ENCODE measurements at regions not wholly inside any gene's neighbourhood (a gene's known extent, or its start where the extent isn't known, plus 50 kb on each side); places are given as distances from the start of the nearest gene placed in this dataset.
"Not testable (repeated sequence)": the region's sequence is repeated elsewhere in the genome, so short reads cannot be mapped to it uniquely, and the experiment has no call there.

DNA sequence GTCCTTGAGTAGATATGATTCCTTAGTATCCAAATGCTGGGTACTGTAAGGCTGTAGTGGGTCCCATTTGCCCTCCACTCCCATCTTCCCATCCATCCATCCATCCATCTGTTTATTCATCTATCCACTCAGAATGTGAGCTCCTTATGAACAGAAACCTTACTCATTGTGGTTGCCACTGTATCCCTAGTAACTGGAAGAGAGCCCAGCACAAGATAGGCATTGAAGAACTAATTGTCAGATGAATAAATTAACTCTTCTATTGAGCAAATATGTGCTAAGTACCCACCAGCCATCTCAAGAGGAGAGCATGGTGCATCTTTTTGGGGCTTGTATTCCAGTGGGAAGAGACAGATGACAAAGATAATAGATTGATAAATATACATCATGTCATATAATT lies 86.4 kb upstream of the SEZ6L start:
- intact Hi-C loops (cut with DNase I; ENCODE audit: low total_unique reads) = no loop called here
- no peaks in the 10 kb centered on the region for H3K4me1 ChIP-seq
- no peak for DNase-seq
- no peak overlapping the region for H3K27ac ChIP-seq
- H3K9me3 ChIP-seq = peaks cover 0 to 8% (median 5%) of the 10 kb centered on the region in 8 donors
- no peaks in the 10 kb centered on the region for H3K36me3 ChIP-seq
- H3K27me3 ChIP-seq (replicated peaks in 1 of 7) = peaks cover 0 to 55% (median 0%) of the 10 kb centered on the region in 7 donors
- no peak for TF ChIP-seq POLR2AphosphoS5 (IDR thresholded peaks at IDR 0.05)
- TF ChIP-seq POLR2A (IDR thresholded peaks at IDR 0.05) = no peak
- TF ChIP-seq, protein P1, sequence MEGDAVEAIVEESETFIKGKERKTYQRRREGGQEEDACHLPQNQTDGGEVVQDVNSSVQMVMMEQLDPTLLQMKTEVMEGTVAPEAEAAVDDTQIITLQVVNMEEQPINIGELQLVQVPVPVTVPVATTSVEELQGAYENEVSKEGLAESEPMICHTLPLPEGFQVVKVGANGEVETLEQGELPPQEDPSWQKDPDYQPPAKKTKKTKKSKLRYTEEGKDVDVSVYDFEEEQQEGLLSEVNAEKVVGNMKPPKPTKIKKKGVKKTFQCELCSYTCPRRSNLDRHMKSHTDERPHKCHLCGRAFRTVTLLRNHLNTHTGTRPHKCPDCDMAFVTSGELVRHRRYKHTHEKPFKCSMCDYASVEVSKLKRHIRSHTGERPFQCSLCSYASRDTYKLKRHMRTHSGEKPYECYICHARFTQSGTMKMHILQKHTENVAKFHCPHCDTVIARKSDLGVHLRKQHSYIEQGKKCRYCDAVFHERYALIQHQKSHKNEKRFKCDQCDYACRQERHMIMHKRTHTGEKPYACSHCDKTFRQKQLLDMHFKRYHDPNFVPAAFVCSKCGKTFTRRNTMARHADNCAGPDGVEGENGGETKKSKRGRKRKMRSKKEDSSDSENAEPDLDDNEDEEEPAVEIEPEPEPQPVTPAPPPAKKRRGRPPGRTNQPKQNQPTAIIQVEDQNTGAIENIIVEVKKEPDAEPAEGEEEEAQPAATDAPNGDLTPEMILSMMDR (IDR thresholded peaks at IDR 0.05 in 8 of 11, conservative IDR thresholded peaks at IDR 0.05 in 3 of 11) = no peak
- H3K4me3 ChIP-seq = no peak overlapping the region

DNA sequence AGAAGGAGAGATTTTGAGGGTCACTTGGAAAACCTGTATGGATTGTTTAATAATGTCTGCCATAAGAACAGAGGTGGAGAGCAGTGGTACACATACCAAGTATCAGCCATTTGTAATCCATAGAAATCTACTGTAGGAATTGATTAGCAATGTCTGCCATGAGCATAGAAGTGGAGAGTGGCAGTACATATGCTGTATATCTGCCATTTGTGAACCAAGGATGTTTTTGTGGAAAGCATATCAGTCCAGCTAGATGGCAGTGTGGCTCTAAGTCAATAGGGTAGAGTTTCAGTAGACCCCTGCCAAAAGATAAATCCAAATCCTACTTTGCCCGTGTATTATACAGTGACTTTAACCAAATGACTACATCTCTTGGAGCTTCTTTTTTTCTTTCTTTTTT lies 82.9 kb upstream of the SEZ6L start:
- 38 to 64% (median 42%) methylated on average over 1 of the region's 1 CpG for WGBS, 5 donors

DNA sequence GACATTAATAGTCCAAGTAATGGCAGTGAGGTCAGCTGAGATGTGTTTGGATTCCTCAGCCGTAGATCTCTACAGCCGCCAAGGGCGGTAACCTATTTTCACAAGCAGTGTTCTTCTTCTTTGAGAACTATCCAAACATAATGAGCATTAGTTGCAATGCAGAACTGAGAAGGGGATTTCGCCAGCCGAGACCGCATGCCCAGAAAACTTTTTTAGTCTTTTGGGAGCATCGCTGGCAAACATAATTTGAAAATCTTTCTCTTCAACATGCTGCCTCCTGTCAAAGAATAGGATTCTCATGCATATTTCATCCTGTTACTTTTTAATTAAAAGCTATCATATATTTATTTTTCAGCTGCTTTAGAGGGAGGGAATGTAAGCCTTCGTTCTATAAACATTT lies 81.4 kb upstream of the SEZ6L start:
- DNase-seq = no peak
- peaks cover 0 to 51% (median 3%) of the 10 kb centered on the region in 7 donors for H3K27me3 ChIP-seq (replicated peaks in 1 of 7)
- no peaks in the 10 kb centered on the region for H3K4me1 ChIP-seq
- intact Hi-C loops (cut with DNase I; ENCODE audit: low total_unique reads) = no loop called here
- 84 to 91% (median 88%) methylated on average over 8 of the region's 8 CpGs for WGBS, 5 donors
- H3K27ac ChIP-seq = no peak overlapping the region
- no peaks in the 10 kb centered on the region for H3K9me3 ChIP-seq
- TF ChIP-seq POLR2AphosphoS5 (IDR thresholded peaks at IDR 0.05) = no peak
- TF ChIP-seq POLR2A (IDR thresholded peaks at IDR 0.05) = no peak
- TF ChIP-seq, protein P1 (IDR thresholded peaks at IDR 0.05 in 8 of 11, conservative IDR thresholded peaks at IDR 0.05 in 3 of 11) = no peak
- H3K36me3 ChIP-seq = no peaks in the 10 kb centered on the region
- H3K4me3 ChIP-seq = no peak overlapping the region

More for the DNA sequence above, 82.9 kb upstream of the SEZ6L start:
- Histone ChIP-seq H3K4me1 (no peaks in the 10 kb centered on the region), H3K36me3 (no peaks in the 10 kb centered on the region), H3K4me3 (no peak overlapping the region), H3K9me3 (no peaks in the 10 kb centered on the region), H3K27me3 (replicated peaks in 1 of 7) (peaks cover 0 to 61% (median 3%) of the 10 kb centered on the region in 7 donors), H3K27ac (no peak overlapping the region)
- TF ChIP-seq POLR2AphosphoS5 (IDR thresholded peaks at IDR 0.05) = no peak
- TF ChIP-seq, protein P1 (IDR thresholded peaks at IDR 0.05 in 8 of 11, conservative IDR thresholded peaks at IDR 0.05 in 3 of 11) = no peak
- no peak for TF ChIP-seq POLR2A (IDR thresholded peaks at IDR 0.05)
- DNase-seq = no peak
- intact Hi-C loops (cut with DNase I; ENCODE audit: low total_unique reads) = no loop called here

DNA sequence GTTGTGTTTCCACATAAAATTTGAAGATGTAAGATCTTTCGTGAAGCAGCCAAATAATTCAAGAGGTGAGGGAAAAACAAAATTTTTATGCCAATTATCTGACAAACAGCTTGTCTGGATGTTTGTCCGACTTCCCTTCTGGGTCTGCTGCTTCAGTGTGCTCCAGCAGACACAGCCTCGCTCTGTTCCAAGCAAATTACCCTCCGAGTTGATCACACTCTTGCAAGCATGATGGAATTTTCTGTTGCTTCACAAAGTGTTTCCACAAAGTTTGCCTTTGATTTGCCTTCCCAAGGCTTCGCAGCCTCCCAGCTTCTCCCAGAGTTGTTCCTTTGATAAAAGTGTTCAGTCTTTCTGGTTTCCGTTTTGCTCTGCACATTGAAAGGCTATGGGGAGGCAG lies 78.4 kb upstream of the SEZ6L start:
- Histone ChIP-seq H3K4me1 (no peaks in the 10 kb centered on the region), H3K27me3 (replicated peaks in 1 of 7) (peaks cover 0 to 62% (median 2%) of the 10 kb centered on the region in 7 donors), H3K9me3 (peaks cover 0 to 8% (median 0%) of the 10 kb centered on the region in 8 donors), H3K4me3 (no peak overlapping the region), H3K27ac (no peak overlapping the region), H3K36me3 (no peaks in the 10 kb centered on the region)
- intact Hi-C loops (cut with DNase I; ENCODE audit: low total_unique reads) = no loop called here
- DNase-seq = no peak
- 73 to 87% (median 76%) methylated on average over 6 of the region's 6 CpGs for WGBS, 5 donors
- TF ChIP-seq POLR2A (IDR thresholded peaks at IDR 0.05) (no peak), POLR2AphosphoS5 (IDR thresholded peaks at IDR 0.05) (no peak)
- TF ChIP-seq, protein P1 (IDR thresholded peaks at IDR 0.05 in 8 of 11, conservative IDR thresholded peaks at IDR 0.05 in 3 of 11) = no peak

DNA sequence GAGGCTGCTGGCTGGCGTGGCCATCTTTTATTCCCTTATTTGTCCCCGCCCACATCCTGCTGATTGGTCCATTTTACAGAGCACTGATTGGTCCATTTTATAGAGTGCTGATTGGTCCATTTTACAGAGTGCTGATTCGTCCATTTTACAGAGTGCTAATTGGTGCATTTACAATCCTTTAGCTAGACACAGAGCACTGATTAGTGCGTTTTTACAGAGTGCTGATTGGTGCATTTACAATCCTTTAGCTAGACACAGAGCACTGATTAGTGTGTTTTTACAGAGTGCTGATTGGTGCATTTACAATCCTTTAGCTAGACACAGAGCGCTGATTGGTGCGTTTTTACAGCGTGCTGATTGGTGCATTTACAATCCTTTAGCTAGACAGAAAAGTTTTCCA lies 74.8 kb upstream of the SEZ6L start:
- H3K4me3 ChIP-seq; H3K27ac ChIP-seq; intact Hi-C loops (cut with DNase I; ENCODE audit: low total_unique reads); H3K36me3 ChIP-seq; DNase-seq; H3K4me1 ChIP-seq; H3K9me3 ChIP-seq: not testable (repeated sequence)
- H3K27me3 ChIP-seq (replicated peaks in 1 of 7) = peaks cover 0 to 43% (median 0%) of the 10 kb centered on the region in 7 donors
- WGBS, 5 donors = 77 to 93% (median 85%) methylated on average over 7 of the region's 7 CpGs
